ENCODE measurements at regions not wholly inside any gene's neighbourhood (a gene's known extent, or its start where the extent isn't known, plus 50 kb on each side); places are given as distances from the start of the nearest gene placed in this dataset.

DNA sequence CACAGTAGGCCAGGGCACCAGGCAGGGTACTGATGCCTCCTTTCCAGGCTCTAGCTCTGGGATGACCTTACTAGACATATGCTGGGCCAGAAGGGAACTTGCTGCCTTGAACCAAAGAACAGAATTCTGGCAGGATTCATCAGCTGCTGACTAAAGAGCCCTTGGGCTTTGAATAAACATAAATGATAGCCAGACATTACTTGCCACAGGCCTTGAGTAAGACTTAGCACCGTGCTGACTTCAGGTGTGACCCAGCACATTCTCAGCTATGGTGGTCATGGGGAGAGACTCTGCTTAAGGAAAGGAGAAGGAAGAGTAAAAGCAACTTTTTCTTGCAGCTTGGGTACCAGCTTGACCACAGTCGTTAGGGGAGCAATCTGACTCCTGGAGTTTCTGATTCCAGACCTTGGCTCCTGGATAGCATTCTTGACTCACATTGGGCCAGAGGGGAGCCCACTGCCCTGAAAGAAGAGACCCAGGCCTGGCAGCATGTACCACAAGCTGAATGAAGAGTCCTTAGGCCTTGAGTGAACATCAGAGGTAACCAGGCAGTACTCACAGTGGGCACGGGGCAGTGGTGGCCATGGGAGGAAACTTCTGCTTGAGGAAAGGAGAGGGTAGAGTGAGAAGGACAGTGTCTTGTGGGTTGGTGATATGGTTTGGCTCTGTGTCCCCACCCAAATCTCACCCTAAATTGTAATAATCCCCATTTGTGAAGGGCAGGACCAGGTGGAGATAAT, 926.1 kb upstream of the SORCS1 start:
- H3K4me1 ChIP-seq = no peaks in the 10 kb centered on the region
- H3K4me3 ChIP-seq = no peak overlapping the region
- intact Hi-C loops (cut with DNase I) = no loop called here
- H3K27ac ChIP-seq = no peak overlapping the region
- TF ChIP-seq, protein P1, sequence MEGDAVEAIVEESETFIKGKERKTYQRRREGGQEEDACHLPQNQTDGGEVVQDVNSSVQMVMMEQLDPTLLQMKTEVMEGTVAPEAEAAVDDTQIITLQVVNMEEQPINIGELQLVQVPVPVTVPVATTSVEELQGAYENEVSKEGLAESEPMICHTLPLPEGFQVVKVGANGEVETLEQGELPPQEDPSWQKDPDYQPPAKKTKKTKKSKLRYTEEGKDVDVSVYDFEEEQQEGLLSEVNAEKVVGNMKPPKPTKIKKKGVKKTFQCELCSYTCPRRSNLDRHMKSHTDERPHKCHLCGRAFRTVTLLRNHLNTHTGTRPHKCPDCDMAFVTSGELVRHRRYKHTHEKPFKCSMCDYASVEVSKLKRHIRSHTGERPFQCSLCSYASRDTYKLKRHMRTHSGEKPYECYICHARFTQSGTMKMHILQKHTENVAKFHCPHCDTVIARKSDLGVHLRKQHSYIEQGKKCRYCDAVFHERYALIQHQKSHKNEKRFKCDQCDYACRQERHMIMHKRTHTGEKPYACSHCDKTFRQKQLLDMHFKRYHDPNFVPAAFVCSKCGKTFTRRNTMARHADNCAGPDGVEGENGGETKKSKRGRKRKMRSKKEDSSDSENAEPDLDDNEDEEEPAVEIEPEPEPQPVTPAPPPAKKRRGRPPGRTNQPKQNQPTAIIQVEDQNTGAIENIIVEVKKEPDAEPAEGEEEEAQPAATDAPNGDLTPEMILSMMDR (IDR thresholded peaks at IDR 0.05) = no peak
- H3K9ac ChIP-seq (ENCODE audit: low read depth in 2 of 2, low read length in 2 of 2) = no peak overlapping the region
- H3K9me3 ChIP-seq = no peaks in the 10 kb centered on the region
- no peak for DNase-seq
- H3K36me3 ChIP-seq = no peaks in the 10 kb centered on the region
- no peaks in the 10 kb centered on the region for H3K27me3 ChIP-seq

DNA sequence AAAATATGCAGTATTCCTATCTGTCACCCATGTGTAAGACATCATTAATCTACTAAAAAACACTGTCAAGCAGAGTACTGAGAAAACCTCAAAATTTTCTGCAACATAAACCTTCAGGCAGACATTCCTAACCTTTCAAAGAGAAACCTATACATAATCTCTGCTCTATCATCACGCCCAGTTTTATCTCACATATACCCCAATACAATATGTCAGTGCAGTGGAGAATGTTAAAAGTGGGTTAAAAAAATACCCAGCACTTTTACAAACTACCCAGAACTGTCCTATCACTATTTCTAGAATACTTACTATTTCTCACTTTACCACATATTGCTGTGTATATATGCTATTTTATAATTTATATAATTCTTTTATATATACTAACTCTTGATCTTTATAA, 922.0 kb upstream of the SORCS1 start:
- no peak for DNase-seq
- no peak overlapping the region for H3K27ac ChIP-seq
- H3K27me3 ChIP-seq = no peaks in the 10 kb centered on the region
- H3K4me3 ChIP-seq = no peak overlapping the region
- intact Hi-C loops (cut with DNase I) = no loop called here
- TF ChIP-seq, protein P1 (IDR thresholded peaks at IDR 0.05) = no peak
- no peak overlapping the region for H3K9ac ChIP-seq (ENCODE audit: low read depth in 2 of 2, low read length in 2 of 2)
- no peaks in the 10 kb centered on the region for H3K36me3 ChIP-seq
- H3K4me1 ChIP-seq = no peaks in the 10 kb centered on the region
- no peaks in the 10 kb centered on the region for H3K9me3 ChIP-seq

DNA sequence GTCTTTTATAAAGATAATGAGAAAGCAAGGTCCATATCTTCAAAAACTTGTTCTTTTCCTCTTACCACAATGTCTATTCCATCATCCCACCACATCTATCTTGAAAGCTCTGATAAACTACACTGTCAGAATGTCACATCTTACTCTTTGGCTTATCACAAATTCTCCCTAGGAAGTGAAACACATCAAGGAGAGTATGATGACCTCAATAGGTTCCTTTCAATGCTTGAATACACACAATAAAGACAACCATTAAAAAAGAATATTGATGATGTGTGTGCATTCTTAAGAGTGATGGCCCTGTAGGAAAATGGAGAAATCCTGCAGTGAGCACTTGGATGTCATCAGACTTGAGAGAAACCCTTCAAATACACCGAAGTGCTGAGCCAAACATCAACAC, 918.1 kb upstream of the SORCS1 start:
- no peak overlapping the region for H3K27ac ChIP-seq
- TF ChIP-seq, protein P1 (IDR thresholded peaks at IDR 0.05) = no peak
- H3K36me3 ChIP-seq = no peaks in the 10 kb centered on the region
- H3K9ac ChIP-seq (ENCODE audit: low read depth in 2 of 2, low read length in 2 of 2) = no peak overlapping the region
- no peak overlapping the region for H3K4me3 ChIP-seq
- no peaks in the 10 kb centered on the region for H3K27me3 ChIP-seq
- H3K9me3 ChIP-seq = no peaks in the 10 kb centered on the region
- intact Hi-C loops (cut with DNase I) = no loop called here
- no peak for DNase-seq
- H3K4me1 ChIP-seq = no peaks in the 10 kb centered on the region

DNA sequence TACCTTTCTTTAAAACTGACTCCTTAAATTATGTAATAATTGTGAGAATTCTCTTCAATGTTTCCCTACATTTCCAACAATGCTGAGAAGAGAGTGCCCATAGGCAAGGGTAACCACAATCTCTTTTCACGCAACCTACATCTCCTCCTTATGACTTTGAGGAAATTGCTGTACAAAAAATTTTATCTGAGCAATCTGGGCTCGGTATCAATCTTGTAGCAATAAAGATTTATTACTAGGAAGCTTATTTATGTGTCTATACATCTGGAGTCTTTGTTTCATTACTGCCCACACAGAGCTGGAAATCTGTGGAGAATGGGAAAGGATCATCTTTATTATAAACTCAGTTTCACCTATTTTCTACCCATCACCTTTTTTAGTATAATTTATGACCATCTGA, 913.8 kb upstream of the SORCS1 start:
- Histone ChIP-seq H3K27ac (no peak overlapping the region), H3K9ac (ENCODE audit: low read depth in 2 of 2, low read length in 2 of 2) (no peak overlapping the region), H3K36me3 (no peaks in the 10 kb centered on the region), H3K27me3 (no peaks in the 10 kb centered on the region), H3K9me3 (no peaks in the 10 kb centered on the region), H3K4me1 (no peaks in the 10 kb centered on the region), H3K4me3 (no peak overlapping the region)
- intact Hi-C loops (cut with DNase I) = no loop called here
- TF ChIP-seq, protein P1 (IDR thresholded peaks at IDR 0.05) = no peak
- DNase-seq = no peak

DNA sequence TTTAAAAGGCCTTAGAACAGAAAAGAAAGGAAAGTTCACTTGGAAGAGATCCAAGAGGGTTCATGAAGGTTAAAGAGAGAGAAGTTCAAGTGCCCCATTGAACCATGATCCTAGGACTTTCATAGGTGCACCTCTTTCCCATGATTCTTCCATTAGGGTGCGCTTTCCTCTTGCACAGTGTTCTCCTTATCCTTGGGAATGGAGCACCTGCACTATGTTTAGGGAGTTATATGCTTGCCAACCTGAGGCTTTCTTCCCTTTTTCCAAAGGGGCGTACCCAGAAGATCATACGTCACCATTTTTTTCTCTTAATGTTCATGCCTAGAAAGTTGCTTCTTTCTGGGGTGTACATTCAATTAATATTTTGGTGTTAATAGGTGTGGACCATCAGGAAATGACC, 908.0 kb upstream of the SORCS1 start:
- no peaks in the 10 kb centered on the region for H3K4me1 ChIP-seq
- DNase-seq = no peak
- TF ChIP-seq, protein P1 (IDR thresholded peaks at IDR 0.05) = no peak

More for the DNA sequence above, 908.0 kb upstream of the SORCS1 start:
- no peak overlapping the region for H3K4me3 ChIP-seq
- H3K9me3 ChIP-seq = no peaks in the 10 kb centered on the region
- no peak overlapping the region for H3K9ac ChIP-seq (ENCODE audit: low read depth in 2 of 2, low read length in 2 of 2)
- intact Hi-C loops (cut with DNase I) = no loop called here
- no peaks in the 10 kb centered on the region for H3K27me3 ChIP-seq
- no peak overlapping the region for H3K27ac ChIP-seq
- no peaks in the 10 kb centered on the region for H3K36me3 ChIP-seq

Measured in colonic mucosa (tissue), 4 donors.